Stomach smooth muscle (tissue), 2 donors: ENCODE measurements at regions not wholly inside any gene's neighbourhood (a gene's known extent, or its start where the extent isn't known, plus 50 kb on each side); places are given as distances from the start of the nearest gene placed in this dataset.
"Not testable (repeated sequence)": the region's sequence is repeated elsewhere in the genome, so short reads cannot be mapped to it uniquely, and the experiment has no call there.

ENCODE experiments used
- H3K27ac ChIP-seq: one replicate; pipeline ENCODE4 v1.7.0; 2013; ENCODE audit warnings: mild to moderate bottlenecking, low read length, inconsistent platforms
- H3K27me3 ChIP-seq, 2 donors: one replicate each; pipeline ENCODE4 v1.7.0; 2013; ENCODE audit warnings: low read length in 2 of 2; ENCODE audit not compliant: insufficient read depth in 2 of 2, control insufficient read depth in 1 of 2
- H3K36me3 ChIP-seq, 2 donors: one replicate each; pipeline ENCODE4 v1.7.0; 2013; ENCODE audit warnings: low read length in 2 of 2; ENCODE audit not compliant: control insufficient read depth in 2 of 2, insufficient read depth in 2 of 2
- H3K4me1 ChIP-seq: one replicate; pipeline ENCODE4 v1.7.0; 2013; ENCODE audit warnings: low read length; ENCODE audit not compliant: control insufficient read depth, insufficient read depth
- H3K4me3 ChIP-seq, 2 donors: one replicate each; pipeline ENCODE4 v1.7.0; 2013; ENCODE audit warnings: low read length in 2 of 2
- H3K9ac ChIP-seq, 2 donors: one replicate each; pipeline ENCODE4 v1.7.0; 2013; ENCODE audit warnings: low read length in 2 of 2, mild to moderate bottlenecking in 1 of 2
- H3K9me3 ChIP-seq, 2 donors: one replicate each; pipeline ENCODE4 v1.7.0; 2013; ENCODE audit warnings: low read length in 2 of 2; ENCODE audit not compliant: control insufficient read depth in 2 of 2
- donor health status: healthy.
- donor health status: Pancreatic carcinoma.

DNA sequence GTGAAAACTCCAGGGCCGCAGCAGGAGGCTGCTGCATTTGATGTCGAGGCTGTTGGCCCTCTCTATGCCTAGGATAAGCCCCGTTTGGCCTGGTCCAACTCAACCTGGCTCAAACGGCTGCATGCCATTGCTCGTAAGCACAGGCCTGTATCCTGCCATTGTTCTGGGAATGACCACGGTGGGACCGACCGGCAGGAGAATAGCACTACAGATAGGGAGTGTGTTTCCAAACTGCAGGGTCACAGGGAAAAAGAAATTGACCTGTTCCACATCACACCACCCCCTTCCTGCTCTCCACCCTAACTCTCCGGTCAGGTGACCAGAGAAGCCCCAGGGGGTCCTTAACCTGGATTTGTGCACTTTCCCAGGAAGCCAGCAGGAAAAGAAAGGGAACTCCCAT, 278.7 kb upstream of the KLF4 start:
- H3K9me3 ChIP-seq, result no peaks in the 10 kb centered on the region
- no peaks in the 10 kb centered on the region for H3K36me3 ChIP-seq
- H3K4me3 ChIP-seq, result no peak overlapping the region
- no peak overlapping the region for H3K27ac ChIP-seq
- H3K9ac ChIP-seq, result no peak overlapping the region
- H3K27me3 ChIP-seq, result no peaks in the 10 kb centered on the region
- no peaks in the 10 kb centered on the region for H3K4me1 ChIP-seq

DNA sequence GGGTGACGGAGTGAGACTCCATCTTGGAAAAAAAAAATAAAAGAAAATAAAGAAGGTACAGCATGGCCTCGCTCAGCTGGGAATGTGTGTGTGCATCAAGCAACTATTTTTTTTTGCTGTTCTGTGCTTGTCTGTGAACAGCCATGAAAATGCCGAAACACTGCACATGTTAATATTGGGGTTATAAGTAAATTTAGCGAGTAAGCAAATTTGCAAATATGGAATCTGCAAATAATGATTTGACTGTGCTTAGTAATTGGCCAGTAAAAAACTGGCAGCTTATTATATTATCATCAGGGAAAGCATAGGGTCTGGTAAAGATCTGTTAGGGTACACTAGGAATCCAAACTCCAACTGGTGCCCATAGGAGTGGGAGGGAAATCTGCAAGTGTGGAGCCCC, 278.1 kb upstream of the KLF4 start:
- no peaks in the 10 kb centered on the region for H3K4me1 ChIP-seq
- H3K9me3 ChIP-seq, result no peaks in the 10 kb centered on the region
- no peaks in the 10 kb centered on the region for H3K27me3 ChIP-seq
- H3K4me3 ChIP-seq, result no peak overlapping the region
- no peak overlapping the region for H3K27ac ChIP-seq
- no peaks in the 10 kb centered on the region for H3K36me3 ChIP-seq
- no peak overlapping the region for H3K9ac ChIP-seq

- not testable (repeated sequence) for H3K4me1 ChIP-seq, H3K9me3 ChIP-seq, H3K27ac ChIP-seq
These were observed 273.9 kb upstream of the KLF4 start for GRCh38 chr9:107763469-107763868.

GRCh38 chr9:107761307-107761706, 271.7 kb upstream of the KLF4 start:
- no peak overlapping the region for H3K9ac ChIP-seq
- no peaks in the 10 kb centered on the region for H3K36me3 ChIP-seq
- H3K4me1 ChIP-seq, result peaks cover 2% of the 10 kb centered on the region
- no peak overlapping the region for H3K4me3 ChIP-seq
- no peak overlapping the region for H3K27ac ChIP-seq
- no peaks in the 10 kb centered on the region for H3K27me3 ChIP-seq
- H3K9me3 ChIP-seq, result no peaks in the 10 kb centered on the region

More at GRCh38 chr9:107763469-107763868, 273.9 kb upstream of the KLF4 start:
- H3K4me3 ChIP-seq, H3K9ac ChIP-seq, H3K27me3 ChIP-seq, H3K36me3 ChIP-seq: not testable (repeated sequence)

DNA sequence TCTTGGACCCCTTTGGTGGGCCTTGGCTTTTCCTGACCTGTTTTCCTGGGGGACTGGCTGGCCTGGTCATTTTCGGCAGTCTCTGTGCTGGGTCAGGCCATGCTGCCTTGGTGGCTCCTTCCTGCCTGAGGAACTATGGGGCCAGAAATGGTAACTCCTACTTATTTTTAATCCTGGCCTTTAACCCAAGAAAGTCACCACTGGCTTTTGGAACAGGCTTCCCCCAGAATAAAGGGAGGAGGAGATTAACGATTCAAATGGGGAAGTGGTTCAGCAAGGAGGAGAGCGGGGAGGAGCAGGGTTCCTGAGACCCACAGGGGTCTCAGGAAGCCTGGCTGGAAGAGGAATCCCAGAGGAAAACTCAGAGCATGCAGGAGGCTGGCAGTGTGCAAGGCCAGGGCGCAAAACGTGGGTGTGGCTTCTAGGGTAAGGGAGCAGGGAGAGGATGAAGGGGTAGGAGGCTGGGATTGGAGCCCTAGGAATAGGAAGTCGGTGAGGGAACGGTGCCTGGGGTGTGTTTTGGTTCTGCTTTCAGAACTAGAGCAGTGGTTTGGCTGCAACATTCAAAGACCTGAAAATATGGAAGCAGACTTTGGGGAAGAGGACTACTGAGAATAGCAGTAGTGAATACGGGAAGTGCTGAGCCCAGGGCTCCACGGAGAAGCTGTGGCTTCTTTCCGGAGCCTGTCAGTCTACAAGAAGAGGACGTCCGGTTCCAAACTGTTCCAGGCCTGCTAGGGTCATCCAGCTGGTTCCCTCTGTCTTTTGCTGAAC, 271.1 kb upstream of the KLF4 start:
- no peak overlapping the region for H3K4me3 ChIP-seq
- no peak overlapping the region for H3K9ac ChIP-seq
- no peaks in the 10 kb centered on the region for H3K27me3 ChIP-seq
- H3K36me3 ChIP-seq, result no peaks in the 10 kb centered on the region
- H3K27ac ChIP-seq, result no peak overlapping the region
- H3K4me1 ChIP-seq, result peaks cover 2% of the 10 kb centered on the region
- H3K9me3 ChIP-seq, result no peaks in the 10 kb centered on the region

GRCh38 chr9:107759823-107760166, 270.2 kb upstream of the KLF4 start:
- Histone ChIP-seq H3K9ac (no peak overlapping the region), H3K4me3 (no peak overlapping the region), H3K27ac (no peak overlapping the region), H3K27me3 (no peaks in the 10 kb centered on the region), H3K4me1 (peaks cover 2% of the 10 kb centered on the region), H3K9me3 (no peaks in the 10 kb centered on the region), H3K36me3 (no peaks in the 10 kb centered on the region)

DNA sequence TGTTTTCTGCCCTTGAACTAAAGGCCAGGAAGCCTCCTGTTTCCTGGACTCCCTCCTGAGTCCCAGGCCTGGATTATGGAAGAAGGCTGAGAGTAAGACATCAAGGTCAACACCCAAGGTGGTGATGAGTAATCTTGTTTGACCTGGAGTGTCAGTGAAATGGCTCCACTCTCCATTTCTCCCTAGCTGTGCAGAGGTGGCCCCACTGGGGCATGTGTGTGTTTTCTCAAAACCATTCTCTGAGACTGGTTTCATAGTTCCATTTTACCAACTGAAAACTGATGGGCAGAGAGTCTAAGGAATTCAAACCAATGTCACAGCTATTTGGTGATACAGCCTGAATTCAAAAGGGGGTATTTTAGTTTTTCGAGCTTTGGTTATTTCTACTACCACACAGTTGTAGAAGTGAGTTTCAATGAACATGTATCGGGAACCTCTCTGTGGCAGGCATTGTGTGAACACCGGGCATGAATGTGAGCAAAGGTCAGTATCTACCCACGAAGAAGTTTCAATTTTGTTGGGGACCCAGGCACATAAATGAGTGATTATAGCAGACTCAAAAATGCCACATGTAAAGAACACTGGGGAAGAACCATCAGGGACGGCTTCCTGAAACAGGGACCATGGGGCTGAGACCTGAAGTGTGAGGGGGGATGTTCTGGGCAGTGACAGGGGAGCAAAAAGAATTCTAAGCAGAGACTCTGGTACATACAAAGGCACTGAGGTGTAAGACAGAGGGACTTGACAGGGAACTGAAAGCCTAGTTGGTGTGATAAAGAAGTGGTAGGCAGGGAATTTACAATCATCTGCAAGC, 269.6 kb upstream of the KLF4 start:
- Histone ChIP-seq H3K4me3 (no peak overlapping the region), H3K4me1 (peaks cover 2% of the 10 kb centered on the region), H3K27me3 (no peaks in the 10 kb centered on the region), H3K36me3 (no peaks in the 10 kb centered on the region), H3K27ac (no peak overlapping the region), H3K9ac (no peak overlapping the region), H3K9me3 (no peaks in the 10 kb centered on the region)

DNA sequence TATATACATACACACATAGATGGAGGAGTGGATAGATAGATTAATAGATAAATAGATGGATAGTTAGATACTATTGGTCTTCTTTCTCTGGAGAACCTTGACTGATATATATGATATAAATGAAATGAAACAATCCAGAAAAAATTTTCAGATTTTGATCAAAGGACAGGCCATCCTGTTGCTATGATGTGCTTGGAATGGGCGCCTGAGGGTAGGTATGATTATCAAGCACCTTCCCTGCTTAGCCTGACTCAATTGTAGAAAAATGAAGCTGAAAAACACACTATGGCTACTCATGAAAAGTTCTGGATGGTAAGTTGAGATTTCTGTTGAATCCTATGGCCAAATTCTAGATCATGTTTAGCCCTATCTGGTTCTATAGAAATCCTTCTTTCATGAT, 266.5 kb upstream of the KLF4 start:
- Histone ChIP-seq H3K27me3 (no peaks in the 10 kb centered on the region), H3K9ac (no peak overlapping the region), H3K4me1 (peaks cover 13% of the 10 kb centered on the region), H3K27ac (no peak overlapping the region), H3K9me3 (no peaks in the 10 kb centered on the region), H3K4me3 (no peak overlapping the region), H3K36me3 (no peaks in the 10 kb centered on the region)

DNA sequence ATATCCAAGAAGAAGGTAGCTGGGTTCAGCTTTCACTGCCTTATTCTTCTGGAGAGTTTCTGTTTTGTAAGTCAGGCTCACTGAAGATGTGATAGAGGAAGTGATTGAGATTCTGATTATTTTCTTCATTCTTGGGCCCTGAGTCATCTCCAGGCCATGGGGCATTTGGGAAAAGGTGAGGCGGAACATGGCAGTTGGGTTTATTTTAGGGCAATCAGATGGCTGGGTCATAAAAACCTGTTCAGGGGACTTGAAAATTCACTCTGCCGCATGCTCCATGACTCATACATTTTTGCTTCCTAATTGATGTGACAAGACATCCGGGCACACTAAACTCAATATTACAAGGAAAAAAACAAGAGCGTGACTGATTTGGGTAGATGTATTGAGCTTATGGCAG, 265.7 kb upstream of the KLF4 start:
- H3K9ac ChIP-seq, result no peak overlapping the region
- no peak overlapping the region for H3K27ac ChIP-seq

DNA sequence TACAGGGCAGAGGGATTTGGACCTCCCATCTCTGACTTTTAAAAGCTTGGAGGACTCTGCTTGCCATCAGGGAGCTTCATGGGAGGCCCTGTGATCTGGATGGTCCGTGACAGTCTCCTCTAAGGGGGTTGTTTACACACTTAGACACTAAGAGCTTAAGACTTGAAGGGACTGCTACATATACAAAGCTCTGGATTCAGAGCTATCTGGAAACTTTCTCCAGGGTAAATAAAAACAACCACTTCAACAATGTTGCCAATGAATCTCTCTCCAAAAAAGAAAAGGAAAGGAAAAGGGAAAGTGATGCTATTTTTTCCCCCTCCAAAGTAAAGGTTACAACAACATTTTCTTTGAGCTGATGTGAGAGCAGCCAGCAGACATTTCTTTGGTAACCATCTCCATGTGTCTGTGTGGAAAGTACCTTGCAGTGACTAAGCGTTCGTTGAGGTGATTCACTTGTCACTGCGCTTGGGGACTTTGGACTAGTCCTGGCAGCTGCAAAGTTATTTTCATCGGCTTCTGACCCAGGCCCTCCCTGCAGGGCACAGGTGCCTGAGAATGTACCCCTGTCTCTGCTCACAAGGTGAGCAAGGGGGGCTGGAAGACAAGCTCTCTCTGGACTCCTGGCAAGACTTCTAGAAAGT, 262.1 kb upstream of the KLF4 start:
- Histone ChIP-seq H3K36me3 (no peaks in the 10 kb centered on the region), H3K4me3 (no peak overlapping the region), H3K9me3 (no peaks in the 10 kb centered on the region), H3K27me3 (no peaks in the 10 kb centered on the region), H3K27ac (peak overlapping the region; percentile 63), H3K9ac (peak overlapping the region in 1 of 2 donors; percentile 11), H3K4me1 (peaks cover 31% of the 10 kb centered on the region)

More for the DNA sequence above, 265.7 kb upstream of the KLF4 start:
- H3K4me1 ChIP-seq, result peaks cover 20% of the 10 kb centered on the region
- H3K36me3 ChIP-seq, result no peaks in the 10 kb centered on the region
- no peak overlapping the region for H3K4me3 ChIP-seq
- H3K9me3 ChIP-seq, result no peaks in the 10 kb centered on the region
- no peaks in the 10 kb centered on the region for H3K27me3 ChIP-seq
